ENCODE measurements at regions not wholly inside any gene's neighbourhood (a gene's known extent, or its start where the extent isn't known, plus 50 kb on each side); places are given as distances from the start of the nearest gene placed in this dataset.
"Not testable (repeated sequence)": the region's sequence is repeated elsewhere in the genome, so short reads cannot be mapped to it uniquely, and the experiment has no call there.

DNA sequence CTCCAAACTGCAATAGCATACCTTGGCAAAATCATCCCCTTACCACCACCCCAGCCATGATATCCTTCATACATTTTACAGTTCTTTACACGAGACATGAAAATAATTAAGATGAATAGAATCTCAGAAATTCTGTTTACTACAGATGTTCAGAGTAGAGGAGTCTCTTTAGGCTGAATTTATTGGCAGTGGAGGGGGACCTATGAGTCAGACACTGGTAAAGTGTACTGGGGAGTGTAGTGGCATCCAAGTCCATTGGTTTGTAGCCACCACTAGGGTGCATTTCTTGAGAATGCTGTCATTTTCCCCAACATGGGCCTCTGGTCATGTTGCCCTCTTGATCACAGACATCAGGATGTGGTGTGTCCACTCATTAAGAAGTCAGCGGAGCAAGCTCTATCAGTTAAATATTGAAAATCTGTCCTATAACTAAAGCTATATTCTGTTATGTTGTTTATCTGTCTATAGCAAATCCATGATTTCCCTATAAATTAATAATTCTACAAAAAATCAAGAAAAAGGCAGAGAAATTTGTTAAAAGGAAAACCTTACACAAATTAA lies 672.2 kb downstream of the PRIM2 start:
- not testable (repeated sequence) for H3K4me1 ChIP-seq, ATAC-seq

DNA sequence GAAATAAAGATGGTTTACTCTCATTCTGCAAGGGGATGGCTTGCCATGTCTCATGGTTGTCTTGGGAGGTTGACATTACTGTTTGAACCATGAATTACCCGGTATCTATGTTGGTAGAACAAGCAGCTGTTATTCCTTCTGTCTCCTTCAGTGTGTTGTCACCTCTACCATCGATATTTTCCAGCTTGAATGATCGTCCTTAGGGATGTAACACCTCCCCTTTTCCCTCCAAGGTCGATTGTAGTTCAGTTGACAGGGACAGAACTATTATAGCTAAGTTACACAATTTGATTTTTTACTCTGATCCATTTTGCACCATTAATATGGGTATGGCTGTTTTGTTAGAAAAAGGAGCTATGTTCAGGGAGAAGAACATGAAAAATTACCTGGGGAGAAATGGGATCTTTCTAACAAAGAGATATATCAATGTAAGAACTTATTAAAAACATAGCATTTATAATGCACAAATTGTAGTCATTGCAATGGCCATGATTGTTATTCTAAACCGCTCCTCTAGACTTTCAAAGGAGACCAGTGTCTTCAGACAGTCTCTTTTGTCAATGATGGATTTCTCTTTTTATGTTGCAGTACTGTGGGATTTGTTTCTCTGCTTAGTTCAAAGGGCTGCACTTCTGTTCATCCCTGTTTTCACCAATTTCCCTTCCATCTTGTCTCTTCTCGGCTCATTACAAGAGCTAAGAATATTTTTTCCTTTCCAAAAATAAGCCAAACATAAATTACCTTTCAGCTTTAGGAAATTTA lies 681.6 kb downstream of the PRIM2 start:
- H3K27me3 ChIP-seq; H3K4me3 ChIP-seq; H3K36me3 ChIP-seq; in situ Hi-C loops (cut with MboI; ENCODE audit: low sequenced_read_pairs in 4 of 4); H3K9me3 ChIP-seq; intact Hi-C loops (cut with DNase I; ENCODE audit: low total_unique reads); H3K4me1 ChIP-seq; ATAC-seq; DNase-seq; H3K27ac ChIP-seq: not testable (repeated sequence)

More for the DNA sequence above, 672.2 kb downstream of the PRIM2 start:
- intact Hi-C loops (cut with DNase I; ENCODE audit: low total_unique reads); H3K27ac ChIP-seq; H3K36me3 ChIP-seq; in situ Hi-C loops (cut with MboI; ENCODE audit: low sequenced_read_pairs in 4 of 4); H3K4me3 ChIP-seq; H3K9me3 ChIP-seq; DNase-seq; H3K27me3 ChIP-seq: not testable (repeated sequence)

DNA sequence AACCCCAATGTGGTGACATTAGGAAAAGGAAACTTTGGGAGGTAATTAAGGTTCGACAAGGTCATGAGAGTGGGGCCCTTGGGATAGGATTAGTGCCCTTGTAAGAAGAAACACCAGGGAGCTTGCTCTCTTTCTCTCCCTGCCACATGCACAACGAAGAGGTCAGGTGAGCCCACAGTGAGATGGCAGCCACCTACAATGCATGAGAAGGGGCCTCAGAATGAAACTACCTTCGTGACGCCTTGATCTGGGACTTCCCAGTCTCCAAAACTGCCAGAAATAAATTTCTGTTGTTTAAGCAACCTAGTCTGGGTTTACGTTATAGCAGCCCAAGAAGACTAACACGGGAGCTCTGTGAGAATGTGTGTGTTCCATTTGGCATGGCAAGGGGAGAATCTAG lies 682.8 kb downstream of the PRIM2 start:
- H3K4me1 ChIP-seq; DNase-seq; in situ Hi-C loops (cut with MboI; ENCODE audit: low sequenced_read_pairs in 4 of 4); H3K4me3 ChIP-seq; H3K27me3 ChIP-seq; intact Hi-C loops (cut with DNase I; ENCODE audit: low total_unique reads); H3K36me3 ChIP-seq; H3K27ac ChIP-seq; ATAC-seq; H3K9me3 ChIP-seq: not testable (repeated sequence)

DNA sequence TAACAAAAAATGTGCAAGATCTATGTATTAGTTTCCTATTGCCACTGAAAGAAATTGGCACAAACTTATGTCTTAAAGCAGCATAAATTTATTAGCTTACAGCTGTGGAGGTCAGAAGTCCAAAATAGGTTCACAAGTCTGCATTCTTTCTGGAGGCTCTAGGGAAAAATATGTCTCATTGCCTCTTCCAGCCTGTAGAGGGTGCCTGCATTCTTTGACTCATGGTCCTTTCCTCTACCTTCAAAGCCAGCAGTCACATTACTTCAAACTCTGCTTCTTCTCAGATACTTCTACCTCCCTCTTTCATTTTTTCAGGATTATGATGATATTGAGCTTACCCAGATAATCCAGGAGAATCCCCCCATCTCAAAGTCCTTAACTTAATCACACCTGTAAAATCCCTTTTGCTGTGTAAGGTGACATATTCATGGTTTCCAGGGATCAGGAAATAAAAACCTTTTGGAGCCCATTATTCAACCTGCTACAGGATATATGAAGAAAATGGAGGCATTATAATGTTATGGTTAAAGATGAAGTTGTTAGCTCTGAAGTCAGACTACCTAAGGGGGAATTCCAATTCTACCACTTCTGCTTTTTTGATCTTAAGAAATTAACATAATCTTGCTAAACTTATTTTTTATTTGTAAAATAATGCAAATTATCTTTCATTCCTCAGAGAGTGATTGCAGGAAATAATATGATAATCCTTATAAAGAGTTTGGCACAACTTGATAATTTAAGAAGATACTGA lies 686.2 kb downstream of the PRIM2 start:
- H3K36me3 ChIP-seq; H3K4me1 ChIP-seq; intact Hi-C loops (cut with DNase I; ENCODE audit: low total_unique reads); ATAC-seq; DNase-seq; H3K27ac ChIP-seq; H3K9me3 ChIP-seq; H3K4me3 ChIP-seq; H3K27me3 ChIP-seq; in situ Hi-C loops (cut with MboI; ENCODE audit: low sequenced_read_pairs in 4 of 4): not testable (repeated sequence)

DNA sequence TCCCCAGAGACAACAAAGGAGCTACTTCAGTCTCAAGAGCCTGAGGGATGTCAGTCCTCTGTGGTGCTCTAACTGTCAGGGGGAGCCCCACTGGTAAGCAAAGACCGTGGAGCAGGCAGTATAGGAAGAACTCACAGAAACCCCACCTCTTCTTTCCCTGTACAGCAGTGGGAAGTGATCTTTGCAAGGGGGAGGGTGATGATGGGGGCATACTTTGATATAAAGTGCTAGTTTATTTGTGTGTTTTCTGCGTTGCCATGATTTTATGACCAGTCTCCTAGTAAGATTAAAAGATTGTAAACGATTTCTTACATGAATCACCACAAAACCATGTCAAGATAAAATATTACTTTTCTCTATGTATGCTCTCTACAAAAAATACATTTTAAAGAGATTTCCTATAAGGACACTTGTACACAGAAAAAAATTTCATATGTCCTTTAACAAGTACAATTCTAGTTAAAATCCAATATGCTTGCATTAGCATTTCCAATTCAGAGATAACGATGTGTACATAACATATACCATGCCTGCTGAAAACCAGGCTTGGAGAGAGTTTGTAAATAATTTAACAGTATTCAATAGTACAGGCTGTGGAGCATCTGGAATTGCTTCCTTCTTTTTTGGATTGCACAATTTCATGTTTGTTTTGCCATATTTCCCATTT lies 690.0 kb downstream of the PRIM2 start:
- H3K27me3 ChIP-seq; H3K36me3 ChIP-seq; intact Hi-C loops (cut with DNase I; ENCODE audit: low total_unique reads); H3K27ac ChIP-seq; in situ Hi-C loops (cut with MboI; ENCODE audit: low sequenced_read_pairs in 4 of 4); H3K9me3 ChIP-seq; DNase-seq; H3K4me3 ChIP-seq; H3K4me1 ChIP-seq: not testable (repeated sequence)
- ATAC-seq = peak; percentile 24 to 42

DNA sequence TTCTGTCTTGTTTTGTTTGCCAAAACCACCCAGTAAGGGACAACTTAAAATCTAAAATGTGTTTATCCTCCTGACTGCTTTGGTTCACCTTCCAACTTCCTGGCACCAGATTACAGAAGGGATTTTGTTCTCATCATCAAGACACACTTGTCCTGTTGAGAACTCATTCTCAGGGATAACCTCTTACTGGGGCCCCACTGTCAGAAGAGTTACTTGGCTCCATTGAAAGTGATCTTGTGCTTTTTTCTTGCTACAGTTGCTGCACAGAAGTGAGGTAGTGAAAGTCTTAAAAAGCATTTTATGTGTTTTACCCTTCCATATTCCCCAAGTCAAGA lies 690.5 kb downstream of the PRIM2 start:
- H3K27ac ChIP-seq; H3K4me1 ChIP-seq; H3K27me3 ChIP-seq; intact Hi-C loops (cut with DNase I; ENCODE audit: low total_unique reads); DNase-seq; H3K4me3 ChIP-seq; ATAC-seq; in situ Hi-C loops (cut with MboI; ENCODE audit: low sequenced_read_pairs in 4 of 4); H3K36me3 ChIP-seq; H3K9me3 ChIP-seq: not testable (repeated sequence)

DNA sequence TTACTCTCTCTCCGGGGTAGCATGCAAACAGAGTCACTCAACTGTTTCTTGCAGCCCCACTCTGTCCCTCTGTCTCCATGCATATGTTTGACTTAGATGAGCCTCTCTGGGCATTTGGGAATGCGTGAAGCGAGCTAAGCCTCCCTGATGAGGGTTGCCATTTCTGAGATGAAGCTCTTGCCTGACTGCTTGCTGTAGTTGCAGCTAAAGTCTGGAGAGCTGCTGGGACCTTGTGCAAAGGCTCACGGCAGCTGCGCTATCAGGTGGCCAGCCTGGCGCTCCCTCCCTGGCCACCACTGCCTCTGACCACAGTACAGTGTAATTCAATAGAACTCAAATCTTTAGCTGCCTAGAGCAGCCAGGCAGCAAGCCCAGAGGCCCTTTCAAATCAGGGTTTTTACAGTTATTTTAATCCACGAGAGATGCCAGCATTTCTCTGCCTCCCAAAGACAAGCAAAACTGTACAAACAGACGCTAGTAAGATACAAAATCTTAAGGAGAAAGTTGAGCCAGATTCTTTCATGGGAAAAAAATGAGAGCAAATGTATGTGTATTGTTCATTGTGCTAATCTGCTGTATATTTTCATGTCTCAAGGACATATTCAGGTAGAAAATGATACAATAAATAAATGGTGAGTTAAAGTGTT lies 694.6 kb downstream of the PRIM2 start:
- in situ Hi-C loops (cut with MboI; ENCODE audit: low sequenced_read_pairs in 4 of 4); H3K4me1 ChIP-seq; intact Hi-C loops (cut with DNase I; ENCODE audit: low total_unique reads); DNase-seq; H3K27me3 ChIP-seq; H3K4me3 ChIP-seq; H3K27ac ChIP-seq; H3K9me3 ChIP-seq; H3K36me3 ChIP-seq; ATAC-seq: not testable (repeated sequence)

DNA sequence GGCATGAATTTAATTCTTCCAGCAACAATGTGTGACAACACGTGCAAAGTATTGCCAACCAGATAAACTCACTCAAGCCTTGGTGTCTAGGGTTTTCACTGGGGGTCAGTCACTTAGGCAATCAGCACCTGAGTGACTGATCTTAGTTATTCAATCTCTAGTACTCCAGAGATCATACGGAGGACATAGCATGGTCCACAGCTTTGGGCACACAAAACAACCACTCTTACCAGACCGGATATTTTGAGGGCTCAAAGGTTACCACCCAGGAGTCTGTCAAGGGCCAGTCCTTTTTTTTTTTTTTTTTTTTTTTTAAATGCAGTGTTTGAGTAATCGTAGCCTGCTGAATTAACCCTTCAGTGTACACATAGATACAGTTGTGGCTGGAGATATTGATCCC lies 699.2 kb downstream of the PRIM2 start:
- H3K27me3 ChIP-seq; intact Hi-C loops (cut with DNase I; ENCODE audit: low total_unique reads); in situ Hi-C loops (cut with MboI; ENCODE audit: low sequenced_read_pairs in 4 of 4); H3K4me1 ChIP-seq; DNase-seq; H3K27ac ChIP-seq; H3K4me3 ChIP-seq; H3K36me3 ChIP-seq; H3K9me3 ChIP-seq; ATAC-seq: not testable (repeated sequence)

DNA sequence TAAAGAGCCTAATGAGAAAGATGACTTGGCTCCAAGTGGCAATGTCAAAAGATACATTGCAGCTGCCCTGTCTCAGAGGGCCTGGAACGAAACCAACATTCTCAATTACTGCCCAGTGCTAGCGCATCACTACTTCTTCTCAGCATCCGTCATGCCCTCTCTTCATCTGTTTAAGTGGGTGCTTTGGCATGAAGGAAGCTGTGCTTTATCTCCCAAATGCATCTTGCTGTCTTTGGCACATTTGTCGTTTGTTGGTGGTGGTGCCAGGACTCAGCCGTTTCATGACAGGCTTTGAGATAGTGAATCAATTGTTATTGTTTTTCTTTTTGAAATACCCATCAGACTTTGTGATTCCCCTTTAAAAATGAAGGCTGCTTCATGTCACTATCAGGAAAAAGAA lies 710.8 kb downstream of the PRIM2 start:
- H3K27me3 ChIP-seq; H3K36me3 ChIP-seq; in situ Hi-C loops (cut with MboI; ENCODE audit: low sequenced_read_pairs in 4 of 4); H3K4me1 ChIP-seq; DNase-seq; intact Hi-C loops (cut with DNase I; ENCODE audit: low total_unique reads); H3K27ac ChIP-seq; H3K4me3 ChIP-seq; ATAC-seq; H3K9me3 ChIP-seq: not testable (repeated sequence)

DNA sequence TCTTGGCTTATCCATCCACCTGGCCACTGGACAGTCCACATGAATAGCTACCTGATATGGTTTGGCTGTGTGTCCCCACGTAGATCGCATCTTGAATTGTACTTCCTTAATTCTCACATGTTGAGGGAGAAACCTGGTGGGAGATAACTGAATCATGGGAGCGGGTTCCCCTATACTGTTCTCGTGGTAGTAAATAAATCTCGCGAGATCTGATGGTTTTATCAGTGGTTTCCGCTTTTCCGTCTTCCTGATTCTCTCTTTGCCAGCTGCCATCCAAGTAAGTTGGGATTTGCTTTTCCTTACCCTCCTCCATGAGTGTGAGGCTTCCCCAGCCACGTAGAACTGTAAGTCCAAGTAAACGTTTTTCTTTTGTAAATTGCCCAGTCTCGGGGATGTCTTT lies 720.8 kb downstream of the PRIM2 start:
- H3K27me3 ChIP-seq; H3K27ac ChIP-seq; intact Hi-C loops (cut with DNase I; ENCODE audit: low total_unique reads); in situ Hi-C loops (cut with MboI; ENCODE audit: low sequenced_read_pairs in 4 of 4); H3K36me3 ChIP-seq; H3K4me3 ChIP-seq; ATAC-seq; H3K9me3 ChIP-seq; H3K4me1 ChIP-seq; DNase-seq: not testable (repeated sequence)

DNA sequence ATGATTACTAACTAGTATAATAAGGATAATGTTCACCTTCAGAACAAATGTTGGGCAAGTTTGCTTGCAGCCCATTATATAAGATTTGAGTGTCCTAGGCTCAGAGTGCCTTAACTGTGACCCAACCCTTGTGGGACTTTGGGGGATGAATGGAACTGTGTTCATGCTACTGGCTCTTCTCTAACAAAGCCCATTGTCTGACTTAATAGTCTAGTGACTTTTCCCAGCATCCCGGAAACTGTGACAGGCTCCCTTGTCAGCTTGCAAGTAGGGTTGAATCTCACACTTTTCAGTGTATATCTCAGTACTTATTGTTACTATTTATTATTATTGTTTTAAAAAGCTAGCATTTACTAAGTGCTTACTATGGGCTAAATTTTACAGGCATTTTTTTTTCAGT lies 729.2 kb downstream of the PRIM2 start:
- ATAC-seq; in situ Hi-C loops (cut with MboI; ENCODE audit: low sequenced_read_pairs in 4 of 4): not testable (repeated sequence)

More for the DNA sequence above, 729.2 kb downstream of the PRIM2 start:
- H3K4me1 ChIP-seq; H3K36me3 ChIP-seq; H3K9me3 ChIP-seq; H3K4me3 ChIP-seq; DNase-seq; intact Hi-C loops (cut with DNase I; ENCODE audit: low total_unique reads); H3K27ac ChIP-seq; H3K27me3 ChIP-seq: not testable (repeated sequence)

Measured in gastrocnemius medialis (tissue), 4 donors.